IMR-90 (cell line): ENCODE measurements at regions not wholly inside any gene's neighbourhood (a gene's known extent, or its start where the extent isn't known, plus 50 kb on each side); places are given as distances from the start of the nearest gene placed in this dataset.

ENCODE experiments used
- BHLHE40 ChIP-seq: fragments of 150-350 bp; IDR thresholded peaks from 2 replicates; pipeline ENCODE4 v1.6.1; 2016; ENCODE audit warnings: mild to moderate bottlenecking, low read depth, low read length
- CHD1 ChIP-seq: IDR thresholded peaks from 2 replicates; pipeline ENCODE4 v1.6.1; 2012; ENCODE audit warnings: low read depth, low read length, improper control_type of control experiment
- FOS ChIP-seq: fragments of 150-350 bp; IDR thresholded peaks from 2 replicates; pipeline ENCODE4 v1.6.1; 2016; ENCODE audit warnings: low read depth, low read length
- MAFK ChIP-seq: IDR thresholded peaks from 2 replicates; pipeline ENCODE4 v1.6.1; 2012; ENCODE audit warnings: low read depth, low read length, improper control_type of control experiment
- MAZ ChIP-seq: IDR thresholded peaks from 2 replicates; pipeline ENCODE4 v1.6.1; 2012; ENCODE audit warnings: low read depth, mild to moderate bottlenecking, low read length, improper control_type of control experiment, moderate library complexity, borderline replicate concordance
- MXI1 ChIP-seq: IDR thresholded peaks from 2 replicates; pipeline ENCODE4 v1.6.1; 2012; ENCODE audit warnings: low read depth, mild to moderate bottlenecking, low read length, moderate library complexity, borderline replicate concordance
- NFE2L2 ChIP-seq: fragments of 150-350 bp; IDR thresholded peaks from 2 replicates; pipeline ENCODE4 v1.6.1; 2016; ENCODE audit warnings: low read depth, mild to moderate bottlenecking, low read length
- POLR2A ChIP-seq: IDR thresholded peaks from 2 replicates; pipeline ENCODE4 v1.6.1; 2012; ENCODE audit warnings: mild to moderate bottlenecking, low read depth, low read length
- RCOR1 ChIP-seq: IDR thresholded peaks from 2 replicates; pipeline ENCODE4 v1.6.1; 2012; ENCODE audit warnings: mild to moderate bottlenecking, low read length, improper control_type of control experiment; ENCODE audit not compliant: insufficient replicate concordance
- RFX5 ChIP-seq: IDR thresholded peaks from 2 replicates; pipeline ENCODE4 v1.8.0; 2012; ENCODE audit warnings: low read depth, mild to moderate bottlenecking, low read length, moderate library complexity
- TF ChIP-seq, protein P1 (sequence below): fragments of 150-350 bp; IDR thresholded peaks from 2 replicates; pipeline ENCODE4 v1.6.1; 2016; ENCODE audit warnings: low read depth, mild to moderate bottlenecking, low read length, moderate library complexity, borderline replicate concordance
- TF ChIP-seq, protein P2 (sequence below): conservative IDR thresholded peaks from 2 replicates; pipeline ENCODE4 v1.5.1; 2012; ENCODE audit warnings: mild to moderate bottlenecking, low read depth, low read length, improper control_type of control experiment
- TF ChIP-seq, protein P3 (sequence below): fragments of 150-350 bp; IDR thresholded peaks from 2 replicates; pipeline ENCODE4 v1.6.1; 2017; ENCODE audit warnings: mild to moderate bottlenecking, antibody characterized with exemption, low read length, low read depth

DNA sequence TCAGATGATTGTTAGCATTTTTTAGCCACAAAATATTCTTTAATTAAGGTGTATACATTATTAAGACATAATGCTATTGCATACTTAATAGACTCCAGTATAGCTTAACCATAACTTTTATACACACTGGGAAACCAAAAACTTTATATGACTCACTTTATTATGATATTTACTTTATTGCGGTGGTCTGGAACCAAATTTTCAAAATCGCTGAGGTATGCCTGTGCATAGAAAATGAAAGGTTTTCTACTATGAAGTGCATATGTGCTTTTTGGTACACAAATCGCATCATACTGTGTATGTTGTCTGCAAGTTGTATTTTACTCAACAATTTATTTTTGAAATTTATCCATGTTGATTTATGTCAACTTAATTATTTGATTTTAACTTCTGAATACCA lies 875.1 kb downstream of the SLC4A3 start:
- TF ChIP-seq CHD1: no peak
- TF ChIP-seq, protein P1, sequence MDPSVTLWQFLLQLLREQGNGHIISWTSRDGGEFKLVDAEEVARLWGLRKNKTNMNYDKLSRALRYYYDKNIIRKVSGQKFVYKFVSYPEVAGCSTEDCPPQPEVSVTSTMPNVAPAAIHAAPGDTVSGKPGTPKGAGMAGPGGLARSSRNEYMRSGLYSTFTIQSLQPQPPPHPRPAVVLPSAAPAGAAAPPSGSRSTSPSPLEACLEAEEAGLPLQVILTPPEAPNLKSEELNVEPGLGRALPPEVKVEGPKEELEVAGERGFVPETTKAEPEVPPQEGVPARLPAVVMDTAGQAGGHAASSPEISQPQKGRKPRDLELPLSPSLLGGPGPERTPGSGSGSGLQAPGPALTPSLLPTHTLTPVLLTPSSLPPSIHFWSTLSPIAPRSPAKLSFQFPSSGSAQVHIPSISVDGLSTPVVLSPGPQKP: no peak
- TF ChIP-seq, protein P2, sequence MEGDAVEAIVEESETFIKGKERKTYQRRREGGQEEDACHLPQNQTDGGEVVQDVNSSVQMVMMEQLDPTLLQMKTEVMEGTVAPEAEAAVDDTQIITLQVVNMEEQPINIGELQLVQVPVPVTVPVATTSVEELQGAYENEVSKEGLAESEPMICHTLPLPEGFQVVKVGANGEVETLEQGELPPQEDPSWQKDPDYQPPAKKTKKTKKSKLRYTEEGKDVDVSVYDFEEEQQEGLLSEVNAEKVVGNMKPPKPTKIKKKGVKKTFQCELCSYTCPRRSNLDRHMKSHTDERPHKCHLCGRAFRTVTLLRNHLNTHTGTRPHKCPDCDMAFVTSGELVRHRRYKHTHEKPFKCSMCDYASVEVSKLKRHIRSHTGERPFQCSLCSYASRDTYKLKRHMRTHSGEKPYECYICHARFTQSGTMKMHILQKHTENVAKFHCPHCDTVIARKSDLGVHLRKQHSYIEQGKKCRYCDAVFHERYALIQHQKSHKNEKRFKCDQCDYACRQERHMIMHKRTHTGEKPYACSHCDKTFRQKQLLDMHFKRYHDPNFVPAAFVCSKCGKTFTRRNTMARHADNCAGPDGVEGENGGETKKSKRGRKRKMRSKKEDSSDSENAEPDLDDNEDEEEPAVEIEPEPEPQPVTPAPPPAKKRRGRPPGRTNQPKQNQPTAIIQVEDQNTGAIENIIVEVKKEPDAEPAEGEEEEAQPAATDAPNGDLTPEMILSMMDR: no peak
- TF ChIP-seq MAFK: no peak
- no peak for TF ChIP-seq FOS
- no peak for TF ChIP-seq RFX5
- TF ChIP-seq MAZ: no peak
- no peak for TF ChIP-seq MXI1
- no peak for TF ChIP-seq POLR2A
- TF ChIP-seq RCOR1: no peak
- TF ChIP-seq BHLHE40: no peak
- no peak for TF ChIP-seq NFE2L2
- TF ChIP-seq, protein P3, sequence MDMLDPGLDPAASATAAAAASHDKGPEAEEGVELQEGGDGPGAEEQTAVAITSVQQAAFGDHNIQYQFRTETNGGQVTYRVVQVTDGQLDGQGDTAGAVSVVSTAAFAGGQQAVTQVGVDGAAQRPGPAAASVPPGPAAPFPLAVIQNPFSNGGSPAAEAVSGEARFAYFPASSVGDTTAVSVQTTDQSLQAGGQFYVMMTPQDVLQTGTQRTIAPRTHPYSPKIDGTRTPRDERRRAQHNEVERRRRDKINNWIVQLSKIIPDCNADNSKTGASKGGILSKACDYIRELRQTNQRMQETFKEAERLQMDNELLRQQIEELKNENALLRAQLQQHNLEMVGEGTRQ: no peak
